GM13976 (cell line): ENCODE measurements at regions not wholly inside any gene's neighbourhood (a gene's known extent, or its start where the extent isn't known, plus 50 kb on each side); places are given as distances from the start of the nearest gene placed in this dataset.

Experiments used
- DNase-seq: peaks from one replicate; pipeline ENCODE4 v3.0.0; 2012; ENCODE audit warnings: low spot score
- in situ Hi-C: fragments of 300-500 bp; cut with MboI; formaldehyde crosslinking; loops from one replicate; pipeline ENCODE4 v1.12.0; 2022; ENCODE audit warnings: low sequenced_read_pairs, mixed read lengths, inconsistent platforms; ENCODE audit not compliant: unreplicated experiment
- TF ChIP-seq, protein P1 (sequence below): IDR thresholded peaks from 2 replicates; pipeline ENCODE4 v1.5.1; 2012; ENCODE audit warnings: borderline replicate concordance, mild to moderate bottlenecking; ENCODE audit not compliant: insufficient read depth; ENCODE audit errors: extremely low read depth, missing control alignments, control extremely low read depth

DNA sequence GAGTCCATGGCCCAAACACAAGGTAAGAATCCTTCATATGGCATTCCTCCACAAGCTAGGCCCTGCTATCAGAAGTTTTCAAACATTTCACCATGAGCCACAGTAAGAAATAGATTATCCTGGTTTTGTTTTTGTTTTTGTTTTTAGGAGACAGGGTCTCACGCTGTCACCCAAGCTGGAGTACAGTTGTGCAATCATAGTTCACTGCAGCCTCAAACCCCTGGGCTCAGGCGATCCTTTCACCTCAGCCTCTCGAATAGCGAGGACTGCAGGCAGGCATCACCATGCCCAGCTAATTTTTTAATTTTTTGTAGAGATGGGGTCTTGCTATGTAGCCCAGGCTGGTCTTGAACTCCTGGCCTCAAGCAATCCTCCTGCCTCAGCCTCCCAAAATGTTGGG is 218.8 kb downstream of the TOMM20 start:
- in situ Hi-C loops, result no loop called here
- TF ChIP-seq, protein P1, sequence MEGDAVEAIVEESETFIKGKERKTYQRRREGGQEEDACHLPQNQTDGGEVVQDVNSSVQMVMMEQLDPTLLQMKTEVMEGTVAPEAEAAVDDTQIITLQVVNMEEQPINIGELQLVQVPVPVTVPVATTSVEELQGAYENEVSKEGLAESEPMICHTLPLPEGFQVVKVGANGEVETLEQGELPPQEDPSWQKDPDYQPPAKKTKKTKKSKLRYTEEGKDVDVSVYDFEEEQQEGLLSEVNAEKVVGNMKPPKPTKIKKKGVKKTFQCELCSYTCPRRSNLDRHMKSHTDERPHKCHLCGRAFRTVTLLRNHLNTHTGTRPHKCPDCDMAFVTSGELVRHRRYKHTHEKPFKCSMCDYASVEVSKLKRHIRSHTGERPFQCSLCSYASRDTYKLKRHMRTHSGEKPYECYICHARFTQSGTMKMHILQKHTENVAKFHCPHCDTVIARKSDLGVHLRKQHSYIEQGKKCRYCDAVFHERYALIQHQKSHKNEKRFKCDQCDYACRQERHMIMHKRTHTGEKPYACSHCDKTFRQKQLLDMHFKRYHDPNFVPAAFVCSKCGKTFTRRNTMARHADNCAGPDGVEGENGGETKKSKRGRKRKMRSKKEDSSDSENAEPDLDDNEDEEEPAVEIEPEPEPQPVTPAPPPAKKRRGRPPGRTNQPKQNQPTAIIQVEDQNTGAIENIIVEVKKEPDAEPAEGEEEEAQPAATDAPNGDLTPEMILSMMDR, result no peak
- DNase-seq, result no peak

DNA sequence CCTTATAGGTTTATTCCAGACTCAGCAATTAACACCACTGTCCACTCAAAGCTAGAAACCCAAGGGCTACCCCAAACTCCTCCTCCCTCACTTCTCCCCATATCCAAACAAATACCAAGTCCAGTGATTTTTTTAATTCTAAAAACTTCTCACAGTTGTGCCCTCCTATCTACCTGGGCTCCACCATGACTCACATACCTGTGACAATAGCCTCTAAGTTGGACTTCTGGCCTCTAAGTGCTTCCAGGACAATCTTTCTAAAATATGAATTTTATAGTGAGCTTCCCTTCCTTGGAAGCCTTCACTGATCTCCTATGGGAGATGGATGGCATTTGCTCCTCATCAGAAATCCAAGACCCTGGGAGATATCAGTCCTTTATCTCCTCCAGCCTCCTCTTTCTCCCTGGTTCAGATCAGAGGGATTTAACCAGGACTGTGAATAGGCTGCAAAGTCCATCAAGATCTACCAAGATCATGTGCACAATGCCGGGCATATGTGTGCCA is 219.3 kb downstream of the TOMM20 start:
- TF ChIP-seq, protein P1, result no peak
- in situ Hi-C loops, result no loop called here
- no peak for DNase-seq

DNA sequence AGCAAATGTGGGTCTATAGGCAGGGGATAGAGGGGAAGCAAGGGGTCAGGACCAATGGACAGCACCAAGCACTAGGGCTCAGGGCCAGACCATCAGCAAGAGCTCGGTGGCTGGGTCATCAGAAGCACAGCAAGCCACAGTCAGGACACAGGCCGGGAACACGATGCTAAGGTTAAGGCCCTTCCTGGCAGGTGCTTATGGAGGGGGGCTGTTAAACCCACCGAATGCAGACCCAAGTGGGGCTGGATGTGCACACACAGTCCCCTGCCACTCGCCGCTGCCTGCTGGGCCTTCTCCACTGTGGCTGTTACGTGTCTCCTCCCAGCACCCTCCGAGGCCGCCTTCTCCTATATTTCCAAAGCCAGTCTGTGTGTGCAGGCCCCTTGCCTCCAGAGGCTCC is 220.1 kb downstream of the TOMM20 start:
- in situ Hi-C loops, result no loop called here
- TF ChIP-seq, protein P1, result no peak
- no peak for DNase-seq

DNA sequence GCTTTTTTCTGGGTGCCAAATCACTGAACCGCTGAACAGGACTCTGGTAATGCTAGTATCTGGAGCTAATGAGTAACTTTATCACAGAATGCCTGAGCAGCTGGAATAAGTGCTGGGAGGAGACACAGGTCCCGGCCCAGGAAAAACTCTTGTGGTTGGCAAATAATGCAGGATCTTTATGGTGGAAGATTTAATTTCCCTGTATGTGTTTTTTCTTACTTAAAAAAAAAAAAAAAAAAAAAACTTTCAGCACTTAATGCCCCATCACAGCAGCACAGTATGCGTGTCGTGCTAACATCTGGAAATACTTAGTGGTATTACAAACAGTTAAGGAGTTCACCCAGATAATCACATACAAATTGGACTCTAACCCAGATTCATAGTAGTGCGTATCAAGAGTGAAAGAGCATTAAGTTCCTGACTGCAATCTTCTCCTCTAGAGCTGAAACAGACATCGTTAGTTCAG is 220.7 kb downstream of the TOMM20 start:
- TF ChIP-seq, protein P1, result no peak
- in situ Hi-C loops, result no loop called here
- no peak for DNase-seq

DNA sequence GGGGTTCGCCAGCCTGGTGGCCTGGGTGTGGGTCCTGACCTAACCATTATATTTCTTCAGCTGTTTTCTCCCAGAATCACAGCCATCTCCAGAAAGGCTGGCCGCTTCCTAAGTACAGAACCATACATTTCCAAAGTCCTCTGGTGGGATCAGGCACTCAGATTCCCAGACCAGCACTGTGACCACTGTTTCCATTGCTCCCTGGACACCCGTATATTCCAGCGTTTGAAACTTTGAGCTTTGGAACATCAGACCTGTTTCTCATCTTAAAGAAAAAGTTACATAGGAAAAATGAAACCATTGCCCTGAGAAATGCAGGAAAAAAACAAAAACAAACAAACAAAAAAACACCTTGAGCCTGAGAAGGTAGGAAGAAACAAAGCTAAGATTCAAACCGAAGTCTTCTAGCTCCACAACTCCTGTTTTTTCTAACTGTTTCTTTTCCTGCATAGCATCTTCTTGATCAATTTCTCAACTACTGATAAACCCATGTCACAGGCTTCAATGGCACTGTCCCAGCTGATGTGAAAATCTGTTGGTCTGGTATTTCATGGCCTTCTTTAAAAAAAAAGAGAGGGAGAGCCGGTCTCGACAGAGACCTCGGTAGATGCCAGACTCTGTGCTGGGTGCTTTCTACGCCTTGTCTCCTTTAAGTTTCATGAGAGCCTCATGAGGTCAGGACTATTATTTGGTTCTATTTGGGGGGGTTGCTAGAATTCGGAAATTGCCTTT is 221.3 kb downstream of the TOMM20 start:
- DNase-seq, result no peak
- TF ChIP-seq, protein P1, result no peak
- in situ Hi-C loops, result no loop called here

DNA sequence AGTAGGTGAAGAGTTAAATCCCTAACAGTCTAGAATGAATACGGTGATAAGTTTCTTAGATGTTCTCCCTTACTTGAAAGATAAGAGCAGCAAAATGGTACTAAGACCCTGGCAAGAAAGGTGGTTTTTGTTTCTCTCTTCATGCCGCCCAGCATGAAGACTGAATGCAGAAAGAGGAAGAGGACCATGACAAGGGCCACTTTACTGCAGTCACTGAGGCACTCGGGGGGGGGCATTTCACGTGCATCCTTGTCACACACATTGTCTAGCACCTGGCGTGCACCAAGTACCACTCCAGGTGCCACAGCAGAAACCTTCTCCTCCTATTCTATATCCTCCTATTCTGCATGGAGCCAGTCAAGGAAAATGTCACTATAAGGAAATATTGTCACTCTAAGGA is 222.0 kb downstream of the TOMM20 start:
- in situ Hi-C loops, result no loop called here
- TF ChIP-seq, protein P1, result no peak
- DNase-seq, result no peak
